Small intestine (tissue), 7 donors: ENCODE measurements at regions not wholly inside any gene's neighbourhood (a gene's known extent, or its start where the extent isn't known, plus 50 kb on each side); places are given as distances from the start of the nearest gene placed in this dataset.
"Not testable (repeated sequence)": the region's sequence is repeated elsewhere in the genome, so short reads cannot be mapped to it uniquely, and the experiment has no call there.

Experiments
- DNase-seq, 2 donors: peaks; one replicate each; pipeline versions ENCODE4 v3.0.0 to v3.0.0-alpha.2; 2013
- FAIRE-seq: peaks from 2 replicates; lab custom pipeline; 2012; peaks lifted over from hg19 to GRCh38; lab: Jason Lieb, UNC
- H3K27ac ChIP-seq, 3 donors: one replicate each; pipeline ENCODE4 v1.5.1; 2013; ENCODE audit warnings: low read length in 2 of 3, mild to moderate bottlenecking in 2 of 3, control low read depth in 1 of 3, inconsistent platforms in 1 of 3, low read depth in 1 of 3, moderate library complexity in 1 of 3
- H3K27me3 ChIP-seq, 3 donors: one replicate each; pipeline ENCODE4 v1.6.1; 2013; ENCODE audit warnings: low read length in 3 of 3, inconsistent platforms in 1 of 3; ENCODE audit not compliant: control insufficient read depth in 3 of 3, insufficient read depth in 3 of 3
- H3K36me3 ChIP-seq, 3 donors: one replicate each; pipeline ENCODE4 v1.6.1; 2013; ENCODE audit warnings: low read length in 3 of 3, inconsistent platforms in 1 of 3, low read depth in 1 of 3, mild to moderate bottlenecking in 1 of 3, moderate library complexity in 1 of 3; ENCODE audit not compliant: control insufficient read depth in 3 of 3, insufficient read depth in 2 of 3
- H3K4me1 ChIP-seq, 3 donors: one replicate each; pipeline ENCODE4 v1.6.1; 2013; ENCODE audit warnings: low read length in 2 of 3, inconsistent platforms in 1 of 3, low read depth in 1 of 3, mild to moderate bottlenecking in 1 of 3, moderate library complexity in 1 of 3; ENCODE audit not compliant: control insufficient read depth in 3 of 3, insufficient read depth in 2 of 3
- H3K4me3 ChIP-seq, 3 donors: one replicate each; pipeline ENCODE4 v1.5.1; 2013; ENCODE audit warnings: low read length in 3 of 3, control low read depth in 1 of 3, inconsistent platforms in 1 of 3, low read depth in 1 of 3, mild to moderate bottlenecking in 1 of 3, moderate library complexity in 1 of 3
- H3K9me3 ChIP-seq, 2 donors: one replicate each; pipeline ENCODE4 v1.6.1; 2013; ENCODE audit warnings: low read depth in 1 of 2, low read length in 1 of 2; ENCODE audit not compliant: control insufficient read depth in 2 of 2, insufficient read depth in 1 of 2
- WGBS, 3 donors: extraction: QIAGEN DNeasy Blood & Tissue Kit; methylation state at CpG; one replicate each; pipeline ENCODE4 v1.1.7; 2013; 5-methylcytosine and 5-hydroxymethylcytosine counted together
- donor health status: healthy with polysubstance abuse.
- donor health status: control.
- donor health status: control.
- donor health status: Bipolar disorder and iron deficiency.
- donor health status: healthy.

DNA sequence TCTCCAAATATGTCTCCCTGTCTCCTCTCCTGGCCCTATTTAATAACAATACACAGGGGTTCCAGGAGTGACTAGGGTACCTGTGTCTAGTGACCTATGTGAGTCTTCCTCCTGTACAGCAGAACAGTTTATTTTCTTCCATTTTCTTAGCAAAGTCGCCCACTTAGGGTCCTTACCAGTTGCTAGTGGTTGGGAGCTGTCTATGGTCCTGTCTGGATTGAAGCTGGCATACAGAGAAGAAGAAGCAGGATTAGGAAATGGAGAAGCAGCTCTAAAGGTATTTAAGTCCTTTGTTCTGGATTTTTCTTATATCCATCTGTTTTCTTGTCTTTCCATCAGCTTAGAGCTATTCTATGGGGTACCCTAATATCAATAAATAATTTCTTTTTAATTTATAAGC is 587.1 kb upstream of the CPEB2 start:
- 5 to 12% (median 7%) methylated on average over 1 of the region's 1 CpG for WGBS, 3 donors
- Histone ChIP-seq H3K9me3 (no peaks in the 10 kb centered on the region), H3K4me1 (no peaks in the 10 kb centered on the region), H3K36me3 (no peaks in the 10 kb centered on the region), H3K27ac (no peak overlapping the region), H3K27me3 (no peaks in the 10 kb centered on the region), H3K4me3 (no peak overlapping the region)
- peak in 1 of 2 donors; percentile 7 for DNase-seq
- FAIRE-seq: no peak

- Histone ChIP-seq H3K4me1 (no peaks in the 10 kb centered on the region), H3K36me3 (no peaks in the 10 kb centered on the region), H3K4me3 (no peak overlapping the region), H3K27me3 (no peaks in the 10 kb centered on the region), H3K9me3 (no peaks in the 10 kb centered on the region), H3K27ac (no peak overlapping the region)
- DNase-seq (no peak), FAIRE-seq (no peak)
- 78 to 79% (median 78%) methylated on average over 2 of the region's 2 CpGs for WGBS, 3 donors
Measured at GRCh38 chr4:14419516-14419915, 582.8 kb upstream of the CPEB2 start.

GRCh38 chr4:14426297-14426696 is 576.0 kb upstream of the CPEB2 start:
- 90 to 92% (median 90%) methylated on average over 15 of the region's 15 CpGs for WGBS, 3 donors

GRCh38 chr4:14428125-14428524 is 574.2 kb upstream of the CPEB2 start:
- FAIRE-seq (no peak), DNase-seq (no peak)
- WGBS, 3 donors: 89 to 93% (median 92%) methylated on average over 2 of the region's 2 CpGs
- Histone ChIP-seq H3K4me1 (no peaks in the 10 kb centered on the region), H3K27me3 (no peaks in the 10 kb centered on the region), H3K27ac (no peak overlapping the region), H3K9me3 (peaks cover 0 to 3% of the 10 kb centered on the region in 2 donors), H3K4me3 (no peak overlapping the region), H3K36me3 (no peaks in the 10 kb centered on the region)

More at GRCh38 chr4:14426297-14426696, 576.0 kb upstream of the CPEB2 start:
- H3K4me3 ChIP-seq, DNase-seq, H3K27me3 ChIP-seq, H3K36me3 ChIP-seq, H3K9me3 ChIP-seq, H3K4me1 ChIP-seq, H3K27ac ChIP-seq, FAIRE-seq: not testable (repeated sequence)

- H3K27me3 ChIP-seq: no peaks in the 10 kb centered on the region
- H3K36me3 ChIP-seq: no peaks in the 10 kb centered on the region
- no peaks in the 10 kb centered on the region for H3K4me1 ChIP-seq
- H3K4me3 ChIP-seq: no peak overlapping the region
- no peak for FAIRE-seq
- WGBS, 3 donors: 42 to 50% (median 45%) methylated on average over 3 of the region's 3 CpGs
- no peak for DNase-seq
- no peak overlapping the region for H3K27ac ChIP-seq
- no peaks in the 10 kb centered on the region for H3K9me3 ChIP-seq
Measured at GRCh38 chr4:14431155-14432134, 570.8 kb upstream of the CPEB2 start.

- WGBS, 3 donors: 66 to 74% (median 72%) methylated on average over 2 of the region's 2 CpGs
- DNase-seq: no peak
- no peaks in the 10 kb centered on the region for H3K36me3 ChIP-seq
- no peak for FAIRE-seq
- no peaks in the 10 kb centered on the region for H3K9me3 ChIP-seq
- H3K4me3 ChIP-seq: no peak overlapping the region
- no peak overlapping the region for H3K27ac ChIP-seq
- no peaks in the 10 kb centered on the region for H3K27me3 ChIP-seq
- H3K4me1 ChIP-seq: no peaks in the 10 kb centered on the region
Measured at GRCh38 chr4:14434483-14434882, 567.8 kb upstream of the CPEB2 start.

- no peaks in the 10 kb centered on the region for H3K27me3 ChIP-seq
- no peaks in the 10 kb centered on the region for H3K36me3 ChIP-seq
- DNase-seq (no peak), FAIRE-seq (no peak)
- no peak overlapping the region for H3K27ac ChIP-seq
- no peaks in the 10 kb centered on the region for H3K9me3 ChIP-seq
- WGBS, 3 donors: 53 to 64% (median 56%) methylated on average over 3 of the region's 3 CpGs
- no peaks in the 10 kb centered on the region for H3K4me1 ChIP-seq
- H3K4me3 ChIP-seq: no peak overlapping the region
Measured at GRCh38 chr4:14434916-14435315, 567.4 kb upstream of the CPEB2 start.

DNA sequence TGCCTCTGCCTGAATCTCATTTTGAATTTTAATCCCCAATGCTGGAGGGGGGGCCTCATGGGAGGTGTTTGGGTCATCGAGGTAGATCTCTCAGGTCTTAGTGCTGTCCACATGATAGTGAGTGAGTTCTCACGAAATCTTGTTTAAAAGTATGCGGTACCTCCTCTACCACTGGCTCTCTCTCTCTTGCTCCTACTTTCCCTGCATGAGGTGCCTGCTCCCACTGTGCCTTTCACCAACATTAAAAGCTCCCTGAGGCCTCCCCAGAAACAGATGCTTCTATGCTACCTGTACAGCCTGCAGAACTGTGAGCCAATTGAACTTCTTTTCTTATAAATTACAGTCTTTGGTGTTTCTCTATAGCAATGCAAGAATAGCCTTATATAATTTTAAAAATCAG is 560.7 kb upstream of the CPEB2 start:
- H3K27ac ChIP-seq: no peak overlapping the region
- H3K9me3 ChIP-seq: no peaks in the 10 kb centered on the region
- H3K36me3 ChIP-seq: no peaks in the 10 kb centered on the region
- no peak overlapping the region for H3K4me3 ChIP-seq
- no peaks in the 10 kb centered on the region for H3K27me3 ChIP-seq
- 69 to 82% (median 72%) methylated on average over 3 of the region's 3 CpGs for WGBS, 3 donors
- DNase-seq: no peak
- no peaks in the 10 kb centered on the region for H3K4me1 ChIP-seq
- FAIRE-seq: no peak
